NOMO-1 (cell line): ENCODE measurements at regions not wholly inside any gene's neighbourhood (a gene's known extent, or its start where the extent isn't known, plus 50 kb on each side); places are given as distances from the start of the nearest gene placed in this dataset.
A peak's percentile ranks its signal among the peaks of the same experiment; 100 is the strongest.

Experiments used
- DNase-seq, 2 experiments: peaks; one replicate each; lab custom pipeline; 2025; ENCODE audit not compliant: unreplicated experiment in 2 of 2; lab: John Stamatoyannopoulos, UW

- no peak for DNase-seq
Measured at GRCh38 chrX:21056622-21057021, 317.6 kb upstream of the CNKSR2 start.

DNA sequence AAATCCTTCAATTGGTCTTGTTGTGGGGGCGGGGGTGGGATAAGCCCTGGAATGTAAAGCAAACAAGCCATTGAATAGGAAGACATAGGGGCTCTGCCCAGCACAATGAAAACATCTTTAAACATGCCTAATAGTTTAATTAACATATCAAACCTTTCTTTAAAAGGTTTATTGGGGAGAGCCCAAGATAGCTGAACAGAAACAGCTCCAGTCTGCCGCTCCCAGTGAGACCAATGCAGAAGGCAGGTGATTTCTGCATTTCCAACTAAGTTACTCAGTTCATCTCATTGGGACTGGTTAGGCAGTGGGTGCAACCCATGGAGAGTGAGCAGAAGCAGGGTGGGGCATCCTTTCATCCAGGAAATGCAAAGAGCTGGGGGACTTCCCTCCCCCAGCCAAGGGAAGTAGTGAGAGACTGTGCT, 327.2 kb upstream of the CNKSR2 start:
- no peak for DNase-seq

- DNase-seq = no peak
Measured at GRCh38 chrX:21014326-21014725, 359.9 kb upstream of the CNKSR2 start.

- DNase-seq = no peak
Measured at GRCh38 chrX:21004835-21005234, 369.4 kb upstream of the CNKSR2 start.

DNA sequence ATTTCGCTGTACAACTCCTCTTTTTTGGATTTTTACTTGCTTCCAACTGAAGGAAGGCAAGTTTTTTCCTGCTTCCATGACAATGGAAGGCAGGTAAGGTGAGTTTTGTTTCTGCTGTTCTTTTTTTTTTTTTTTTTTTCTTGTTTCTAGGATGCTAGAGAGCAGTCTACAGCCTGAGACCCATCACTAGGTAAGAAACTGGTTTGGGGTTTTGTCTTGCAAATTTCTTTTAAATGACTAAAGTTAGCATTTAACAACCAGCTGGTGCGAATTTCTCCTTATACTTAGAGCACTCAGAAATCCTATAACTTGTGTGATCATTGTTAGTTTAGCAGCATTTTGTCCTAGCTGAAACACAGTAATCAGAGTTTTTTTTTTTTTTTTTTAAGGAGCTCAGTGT, 378.4 kb upstream of the CNKSR2 start:
- no peak for DNase-seq

- no peak for DNase-seq
Measured at GRCh38 chrX:20989361-20989760, 384.9 kb upstream of the CNKSR2 start.

- DNase-seq = no peak
Measured at GRCh38 chrX:20988804-20989203, 385.4 kb upstream of the CNKSR2 start.

DNA sequence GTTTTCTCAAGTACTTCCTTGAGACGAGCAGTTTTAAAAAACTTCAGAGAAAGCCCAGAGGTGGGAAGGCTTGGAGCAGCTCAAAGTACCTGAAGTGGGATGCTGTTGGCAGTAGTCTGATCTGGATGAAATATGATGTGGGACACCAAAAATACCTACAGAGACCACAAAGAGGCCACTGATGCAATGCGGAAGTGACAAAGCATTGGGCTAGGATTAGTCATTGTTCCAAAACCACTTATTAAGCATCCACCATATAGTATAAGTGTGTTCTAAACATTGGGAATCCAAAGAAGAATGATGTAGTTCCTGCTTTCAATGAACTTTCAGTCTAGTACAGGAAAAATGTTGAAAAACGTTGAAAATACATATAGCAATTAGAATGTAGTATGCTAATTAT, 386.1 kb upstream of the CNKSR2 start:
- DNase-seq = peak; percentile 4 to 66

DNA sequence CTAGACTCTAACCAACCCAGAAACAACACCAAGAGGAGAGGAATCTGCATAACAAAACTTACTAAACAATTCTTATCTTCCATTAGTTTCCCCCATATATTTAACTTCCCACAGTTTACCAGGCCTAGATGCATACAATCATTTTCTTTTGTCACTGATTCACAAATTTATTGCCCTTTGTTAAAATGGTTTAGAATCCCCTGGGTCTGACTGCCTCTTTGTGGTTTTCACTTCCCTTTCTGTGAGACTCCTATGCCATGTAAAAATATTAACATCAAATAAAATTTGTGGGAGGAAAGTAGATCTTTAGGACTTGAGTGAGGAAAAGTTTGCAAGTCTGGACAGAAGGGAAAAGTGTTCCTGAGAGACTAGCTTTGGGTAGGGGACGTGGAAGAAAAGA, 393.8 kb upstream of the CNKSR2 start:
- peak; percentile 8 to 18 for DNase-seq

GRCh38 chrX:20974326-20974725, 399.9 kb upstream of the CNKSR2 start:
- DNase-seq = peak in 1 of 2 experiments; percentile 22

- DNase-seq = no peak
Measured at GRCh38 chrX:20973038-20973437, 401.2 kb upstream of the CNKSR2 start.

- no peak for DNase-seq
Measured at GRCh38 chrX:20971250-20971649, 403.0 kb upstream of the CNKSR2 start.

GRCh38 chrX:20969565-20969964, 404.7 kb upstream of the CNKSR2 start:
- DNase-seq = no peak

DNA sequence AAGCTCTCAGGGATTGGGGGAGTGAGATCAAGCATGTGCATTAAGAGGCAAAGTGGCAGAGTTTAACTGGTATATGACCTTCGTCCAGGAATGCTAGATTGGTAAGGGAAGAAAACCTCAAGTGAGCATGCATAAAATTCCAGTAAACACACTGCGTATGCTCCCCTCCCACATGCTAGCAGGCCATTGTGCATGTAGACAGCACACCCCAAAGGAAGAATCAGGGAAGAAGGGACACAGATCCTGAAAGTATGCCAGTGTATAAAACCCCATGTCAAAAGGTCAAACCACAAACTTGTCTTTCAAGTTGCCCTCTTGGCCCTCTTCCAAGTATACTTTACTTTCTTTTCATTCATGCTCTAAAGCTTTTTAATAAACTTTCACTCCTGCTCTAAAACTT, 405.2 kb upstream of the CNKSR2 start:
- no peak for DNase-seq

DNA sequence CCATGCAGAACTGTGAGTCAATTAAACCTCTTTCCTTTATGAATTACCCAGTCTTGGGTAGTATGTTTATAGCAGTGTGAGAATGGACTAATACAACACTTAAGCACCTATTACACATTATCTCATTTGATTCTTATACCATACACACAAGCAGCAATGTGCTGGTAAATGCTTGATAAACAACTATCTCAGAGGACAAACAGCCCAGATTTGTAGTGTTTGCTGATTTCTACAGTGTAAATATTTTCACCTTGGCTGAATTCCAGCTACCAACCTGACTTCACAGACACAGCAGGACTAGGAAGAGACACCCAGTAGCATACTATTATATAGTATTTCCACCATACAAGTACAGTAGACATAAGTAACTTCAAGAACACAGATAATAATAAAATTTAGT, 406.5 kb upstream of the CNKSR2 start:
- no peak for DNase-seq

- DNase-seq = no peak
Measured at GRCh38 chrX:20965270-20966044, 408.8 kb upstream of the CNKSR2 start.

GRCh38 chrX:20954014-20954413, 420.2 kb upstream of the CNKSR2 start:
- DNase-seq = no peak

DNA sequence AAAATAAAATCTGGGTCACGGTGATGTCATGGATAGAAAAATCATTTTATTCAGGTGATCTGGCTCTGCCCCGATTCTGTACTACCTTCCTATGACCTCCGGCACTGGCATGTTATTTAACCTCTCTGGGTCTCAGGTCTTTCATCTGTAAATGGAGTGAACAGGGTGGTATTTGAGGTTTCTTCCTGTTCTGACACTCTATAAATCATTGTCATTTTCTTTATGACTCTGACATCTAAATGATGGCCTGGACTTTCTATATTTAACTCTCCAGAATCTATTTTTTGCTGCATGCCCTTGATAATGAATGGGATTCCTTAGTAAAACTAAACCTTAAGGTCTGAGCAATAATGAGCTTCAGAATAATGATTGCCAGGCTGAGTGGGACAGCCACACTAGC, 422.0 kb upstream of the CNKSR2 start:
- DNase-seq = no peak

DNA sequence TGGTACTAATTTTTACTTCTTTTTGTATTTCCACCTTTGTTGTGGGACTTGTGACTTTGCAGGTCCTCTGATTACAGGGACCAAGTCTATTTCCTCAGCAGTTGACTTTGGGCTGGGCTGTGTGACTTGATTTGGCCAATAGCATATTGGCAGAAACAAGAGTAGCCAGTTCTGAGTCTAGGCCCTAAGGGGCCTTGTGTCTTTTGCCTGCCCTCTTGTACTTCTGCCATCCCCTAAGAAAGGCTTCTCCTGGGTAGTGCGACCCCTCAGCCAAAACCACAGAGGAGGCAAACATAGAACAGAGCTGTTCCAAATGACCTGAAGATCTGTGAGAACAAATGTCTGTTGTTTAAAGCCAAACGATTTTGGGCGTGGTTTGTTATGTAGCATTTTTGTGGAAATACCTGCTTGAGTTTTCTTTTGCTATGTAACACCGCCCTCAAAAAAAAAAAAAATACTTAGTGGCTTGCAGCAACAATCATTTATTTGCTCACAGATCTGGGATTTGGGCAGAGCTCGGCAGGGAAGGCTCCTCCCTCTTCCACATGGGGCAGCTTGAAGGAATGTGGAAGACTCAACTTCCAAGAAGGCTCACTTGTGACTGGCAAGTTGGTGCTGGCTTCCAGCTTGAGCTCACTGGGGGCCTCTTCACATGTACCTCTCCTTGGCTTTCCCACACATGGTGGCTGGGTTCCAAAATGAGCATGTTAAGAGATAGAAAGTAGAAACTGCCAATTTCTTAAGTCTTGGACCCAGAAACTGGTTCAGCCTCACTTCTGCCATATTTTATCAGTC, 423.0 kb upstream of the CNKSR2 start:
- DNase-seq = no peak

DNA sequence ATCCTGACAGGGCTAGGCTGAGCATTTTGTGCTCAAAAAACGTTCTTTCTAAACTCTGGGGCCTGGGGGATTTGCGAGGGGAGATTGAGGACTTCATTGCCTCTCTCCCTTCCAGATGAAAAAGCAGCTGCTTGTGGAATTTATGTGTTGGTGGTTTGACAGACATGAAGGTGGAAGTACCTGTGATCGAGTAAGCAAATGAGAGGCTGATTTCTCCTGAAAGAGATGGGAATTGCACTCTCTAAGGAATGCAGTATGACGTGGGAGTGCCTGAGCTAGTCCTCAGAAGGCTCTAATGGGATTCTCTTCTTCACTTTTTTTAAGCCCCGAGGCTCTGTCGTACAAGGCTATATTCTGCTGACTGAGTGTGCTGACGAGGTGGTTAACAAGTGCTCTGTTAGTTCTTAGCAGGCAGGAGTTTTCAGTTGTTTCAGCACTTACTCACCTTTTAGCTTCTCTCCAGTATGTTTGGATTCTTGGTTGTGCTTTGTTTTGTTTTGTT, 426.8 kb upstream of the CNKSR2 start:
- DNase-seq = no peak

DNA sequence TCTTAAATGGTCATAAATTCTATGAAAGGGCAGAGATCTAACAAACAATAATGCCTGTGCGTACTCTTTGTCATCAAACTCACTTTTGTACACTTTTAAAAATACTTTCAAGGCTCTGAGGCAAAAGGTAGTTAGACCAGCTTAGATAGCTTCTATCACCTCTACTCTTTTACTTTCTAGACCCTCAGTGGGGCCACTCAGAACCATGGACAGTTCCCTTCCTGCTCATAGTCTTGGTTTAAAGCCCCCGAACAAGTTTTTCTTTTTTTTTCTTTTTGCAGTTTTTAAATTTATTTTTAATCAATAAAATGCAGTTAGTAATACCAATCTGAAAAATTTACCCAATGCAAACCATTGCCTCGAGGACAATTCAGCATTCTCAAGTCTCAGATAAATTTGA, 460.5 kb upstream of the CNKSR2 start:
- peak in 1 of 2 experiments; percentile 2 for DNase-seq

GRCh38 chrX:20906571-20906970, 467.6 kb upstream of the CNKSR2 start:
- DNase-seq = peak; percentile 13 to 23
